ENCODE measurements at regions not wholly inside any gene's neighbourhood (a gene's known extent, or its start where the extent isn't known, plus 50 kb on each side); places are given as distances from the start of the nearest gene placed in this dataset.
"Not testable (repeated sequence)": the region's sequence is repeated elsewhere in the genome, so short reads cannot be mapped to it uniquely, and the experiment has no call there.

GRCh38 chr6:140001821-140002341, 627.4 kb upstream of the CITED2 start:
- DNase-seq (ENCODE audit: low spot score) = no peak
- WGBS = 58% methylated on average over 5 of the region's 5 CpGs
- Histone ChIP-seq H3K27ac (no peak overlapping the region), H3K4me1 (replicated peaks) (no peaks in the 10 kb centered on the region), H3K36me3 (no peaks in the 10 kb centered on the region), H3K9me3 (no peaks in the 10 kb centered on the region), H3K27me3 (replicated peaks; ENCODE audit: insufficient read depth) (no peaks in the 10 kb centered on the region), H3K4me3 (no peak overlapping the region)
- TF ChIP-seq POLR2AphosphoS5 (IDR thresholded peaks at IDR 0.05) (no peak), POLR2A (IDR thresholded peaks at IDR 0.05) (no peak), CTCF (IDR thresholded peaks at IDR 0.05) (no peak)
- intact Hi-C loops (cut with DNase I) = no loop called here

- no peaks in the 10 kb centered on the region for H3K9me3 ChIP-seq
- no peak for TF ChIP-seq CTCF (IDR thresholded peaks at IDR 0.05)
- no peak for TF ChIP-seq POLR2AphosphoS5 (IDR thresholded peaks at IDR 0.05)
- no peak for TF ChIP-seq POLR2A (IDR thresholded peaks at IDR 0.05)
- DNase-seq (ENCODE audit: low spot score) = no peak
Measured at GRCh38 chr6:140001005-140001404, 626.6 kb upstream of the CITED2 start.

GRCh38 chr6:139999661-140000060, 625.2 kb upstream of the CITED2 start:
- H3K4me3 ChIP-seq; H3K36me3 ChIP-seq; H3K9me3 ChIP-seq; H3K27me3 ChIP-seq (replicated peaks; ENCODE audit: insufficient read depth); intact Hi-C loops (cut with DNase I); DNase-seq (ENCODE audit: low spot score); H3K4me1 ChIP-seq (replicated peaks); H3K27ac ChIP-seq: not testable (repeated sequence)
- 97% methylated on average over 14 of the region's 18 CpGs for WGBS

More at GRCh38 chr6:140001005-140001404, 626.6 kb upstream of the CITED2 start:
- no peaks in the 10 kb centered on the region for H3K36me3 ChIP-seq
- H3K4me1 ChIP-seq (replicated peaks) = no peaks in the 10 kb centered on the region
- H3K4me3 ChIP-seq = no peak overlapping the region
- H3K27ac ChIP-seq = no peak overlapping the region
- WGBS = 54% methylated on average over 2 of the region's 2 CpGs
- no peaks in the 10 kb centered on the region for H3K27me3 ChIP-seq (replicated peaks; ENCODE audit: insufficient read depth)
- intact Hi-C loops (cut with DNase I) = no loop called here

GRCh38 chr6:139998478-139998877, 624.0 kb upstream of the CITED2 start:
- intact Hi-C loops (cut with DNase I); DNase-seq (ENCODE audit: low spot score): not testable (repeated sequence)

GRCh38 chr6:139996253-139996834, 621.9 kb upstream of the CITED2 start:
- DNase-seq (ENCODE audit: low spot score) = no peak
- 85% methylated on average over 6 of the region's 6 CpGs for WGBS
- no peaks in the 10 kb centered on the region for H3K9me3 ChIP-seq
- no peaks in the 10 kb centered on the region for H3K4me1 ChIP-seq (replicated peaks)
- TF ChIP-seq CTCF (IDR thresholded peaks at IDR 0.05) (no peak), POLR2A (IDR thresholded peaks at IDR 0.05) (no peak), POLR2AphosphoS5 (IDR thresholded peaks at IDR 0.05) (no peak)
- no peak overlapping the region for H3K27ac ChIP-seq
- no peaks in the 10 kb centered on the region for H3K27me3 ChIP-seq (replicated peaks; ENCODE audit: insufficient read depth)
- no peaks in the 10 kb centered on the region for H3K36me3 ChIP-seq
- H3K4me3 ChIP-seq = no peak overlapping the region
- intact Hi-C loops (cut with DNase I) = no loop called here

More at GRCh38 chr6:139998478-139998877, 624.0 kb upstream of the CITED2 start:
- not testable (repeated sequence) for H3K9me3 ChIP-seq; H3K36me3 ChIP-seq; H3K27me3 ChIP-seq (replicated peaks; ENCODE audit: insufficient read depth); H3K4me1 ChIP-seq (replicated peaks); H3K4me3 ChIP-seq; H3K27ac ChIP-seq
- WGBS = 94% methylated on average over 11 of the region's 11 CpGs

GRCh38 chr6:139994998-139995397, 620.5 kb upstream of the CITED2 start:
- Histone ChIP-seq H3K4me1 (replicated peaks) (no peaks in the 10 kb centered on the region), H3K27ac (no peak overlapping the region), H3K27me3 (replicated peaks; ENCODE audit: insufficient read depth) (no peaks in the 10 kb centered on the region), H3K9me3 (no peaks in the 10 kb centered on the region), H3K4me3 (no peak overlapping the region), H3K36me3 (no peaks in the 10 kb centered on the region)
- TF ChIP-seq POLR2AphosphoS5 (IDR thresholded peaks at IDR 0.05) (no peak), POLR2A (IDR thresholded peaks at IDR 0.05) (no peak), CTCF (IDR thresholded peaks at IDR 0.05) (no peak)
- intact Hi-C loops (cut with DNase I) = no loop called here
- DNase-seq (ENCODE audit: low spot score) = no peak
